MCF 10A (cell line): ENCODE measurements at regions not wholly inside any gene's neighbourhood (a gene's known extent, or its start where the extent isn't known, plus 50 kb on each side); places are given as distances from the start of the nearest gene placed in this dataset.
A peak's percentile ranks its signal among the peaks of the same experiment; 100 is the strongest.

Experiments used
- BruUV-seq: library from RNA; stranded (reverse); fragments of 400-500 nt; replicated peaks from 2 replicates; lab custom pipeline; 2021; lab: Mats Ljungman, UMichigan
- CTCF ChIA-PET: fragments of 300-600 bp; sonication (Branson Sonifier 250); formaldehyde crosslinking; extraction: SDS; loops from one replicate; lab custom pipeline; 2021; ENCODE audit warnings: antibody characterized with exemption, inconsistent platforms; lab: Yijun Ruan, JAX
- POLR2A ChIA-PET: fragments of 300-600, 350-650 bp; sonication (Branson Sonifier 250); formaldehyde crosslinking; extraction: SDS; loops from one replicate; lab custom pipeline; 2020; ENCODE audit warnings: antibody characterized with exemption, inconsistent platforms; lab: Yijun Ruan, JAX
- DNase-seq: peaks from one replicate; pipeline ENCODE4 v3.0.0-alpha.2; 2018; ENCODE audit not compliant: unreplicated experiment
- H3K27ac Mint-ChIP-seq: one replicate; pipeline ENCODE4 v1.8.0; 2022; ENCODE audit warnings: mild to moderate bottlenecking, low read depth, mixed read lengths; ENCODE audit not compliant: unreplicated experiment
- H3K27me3 Mint-ChIP-seq: one replicate; pipeline ENCODE4 v1.8.0; 2022; ENCODE audit warnings: mixed read lengths; ENCODE audit not compliant: insufficient read depth, unreplicated experiment
- H3K36me3 Mint-ChIP-seq: one replicate; pipeline ENCODE4 v1.8.0; 2022; ENCODE audit warnings: mild to moderate bottlenecking, moderate library complexity, mixed read lengths; ENCODE audit not compliant: insufficient read depth, unreplicated experiment
- H3K4me1 Mint-ChIP-seq: one replicate; pipeline ENCODE4 v1.8.0; 2022; ENCODE audit warnings: mixed read lengths; ENCODE audit not compliant: insufficient read depth, unreplicated experiment
- H3K4me3 Mint-ChIP-seq: one replicate; pipeline ENCODE4 v1.8.0; 2022; ENCODE audit warnings: mild to moderate bottlenecking, moderate library complexity, mixed read lengths; ENCODE audit not compliant: unreplicated experiment
- H3K9me3 Mint-ChIP-seq: one replicate; pipeline ENCODE4 v1.8.0; 2022; ENCODE audit warnings: mixed read lengths; ENCODE audit not compliant: unreplicated experiment
- CTCF ChIP-seq: fragments of 200-600 bp; IDR thresholded peaks from one replicate; pipeline ENCODE4 v1.8.0; 2022; ENCODE audit warnings: antibody characterized with exemption, mild to moderate bottlenecking; ENCODE audit not compliant: unreplicated experiment
- intact Hi-C: fragments of 100-400 bp; cut with micrococcal nuclease; formaldehyde crosslinking; loops from 2 replicates; pipeline ENCODE4 v1.14.1; 2022

GRCh38 chr12:123063535-123063934, 83.1 kb downstream of the ARL6IP4 start:
- no peak overlapping the region for H3K27ac Mint-ChIP-seq
- peak; percentile 21 for DNase-seq
- intact Hi-C loops: no loop called here
- peak; percentile 11 for TF ChIP-seq CTCF
- no peaks in the 10 kb centered on the region for H3K36me3 Mint-ChIP-seq
- ChIA-PET POLR2A (interaction anchor here (0.6 to 1.2 kb wide), 3 partner anchors 24 to 169 kb away, joined by 3 to 4 read pairs (median 4); partner anchors contain the start of genes MPHOSPH9 and MTRFR), CTCF (interaction anchor here (1.6 kb wide), 1 partner anchor 21 kb away, joined by 9 read pairs; no protein-coding TSS in a partner anchor)
- H3K9me3 Mint-ChIP-seq: no peaks in the 10 kb centered on the region
- H3K4me3 Mint-ChIP-seq: no peak overlapping the region
- H3K27me3 Mint-ChIP-seq: no peaks in the 10 kb centered on the region
- peaks cover 8% of the 10 kb centered on the region for H3K4me1 Mint-ChIP-seq
- no TSS peak for BruUV-seq

DNA sequence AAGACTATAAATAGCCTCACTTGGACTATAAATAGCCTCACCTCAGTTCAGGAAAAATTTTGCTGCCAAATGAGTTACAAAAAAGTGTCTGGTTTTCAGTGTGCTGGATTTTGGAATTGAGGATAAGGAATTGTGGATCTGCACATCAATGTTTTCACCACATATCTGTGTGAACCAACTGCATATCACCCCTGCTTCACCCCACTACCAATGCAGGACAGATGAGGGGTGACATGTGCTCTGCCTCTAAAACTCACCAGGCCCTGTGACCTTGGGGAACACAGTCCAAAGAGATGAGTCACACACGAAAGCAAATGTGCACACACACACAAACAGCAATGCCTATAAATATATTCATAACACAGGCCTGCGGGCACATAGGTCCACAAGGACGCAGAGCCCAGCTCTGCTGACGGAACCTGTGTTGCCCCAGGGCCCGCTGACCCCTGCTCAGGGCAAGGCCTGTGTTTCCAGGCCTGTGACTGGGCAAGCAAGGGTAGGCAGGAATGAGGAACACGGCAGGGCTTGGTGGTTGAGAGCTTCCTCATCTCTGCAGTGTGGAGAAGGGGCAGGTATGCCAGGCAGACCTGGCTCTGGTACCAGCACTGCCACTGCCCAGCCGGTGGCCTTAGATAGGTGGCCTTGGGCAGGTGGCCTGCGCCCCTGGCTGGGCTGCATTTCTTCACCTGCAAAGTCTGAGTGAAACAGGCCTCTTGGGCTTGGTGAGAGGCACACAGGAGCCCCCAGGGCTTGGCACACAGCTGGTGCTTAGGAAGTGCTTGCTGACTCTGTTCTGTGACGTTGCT, 82.4 kb downstream of the ARL6IP4 start:
- ChIA-PET CTCF (interaction anchor here (0.6 to 1.6 kb wide), 2 partner anchors 20 to 130 kb away, joined by 3 to 9 read pairs; no protein-coding TSS in a partner anchor), POLR2A (interaction anchor here (0.5 to 1.2 kb wide), 4 partner anchors 23 to 170 kb away, joined by 3 to 4 read pairs (median 4); partner anchors contain the start of genes MPHOSPH9 and MTRFR)
- H3K9me3 Mint-ChIP-seq: no peaks in the 10 kb centered on the region
- BruUV-seq: no TSS peak
- H3K4me3 Mint-ChIP-seq: no peak overlapping the region
- TF ChIP-seq CTCF: no peak
- H3K27ac Mint-ChIP-seq: peak overlapping the region; percentile 12
- intact Hi-C loops: no loop called here
- no peaks in the 10 kb centered on the region for H3K36me3 Mint-ChIP-seq
- DNase-seq: peak; percentile 73
- H3K4me1 Mint-ChIP-seq: peaks cover 8% of the 10 kb centered on the region
- H3K27me3 Mint-ChIP-seq: no peaks in the 10 kb centered on the region

GRCh38 chr12:123061441-123062205, 81.1 kb downstream of the ARL6IP4 start:
- no peaks in the 10 kb centered on the region for H3K27me3 Mint-ChIP-seq
- no peaks in the 10 kb centered on the region for H3K36me3 Mint-ChIP-seq
- intact Hi-C loops: no loop called here
- ChIA-PET CTCF (interaction anchor here (0.5 kb wide), 1 partner anchor 31 kb away, joined by 3 read pairs; no protein-coding TSS in a partner anchor), POLR2A (interaction anchor here (0.6 kb wide), 1 partner anchor 33 kb away, joined by 3 read pairs; no protein-coding TSS in a partner anchor)
- no peak for TF ChIP-seq CTCF
- H3K9me3 Mint-ChIP-seq: no peaks in the 10 kb centered on the region
- H3K4me1 Mint-ChIP-seq: peaks cover 8% of the 10 kb centered on the region
- no TSS peak for BruUV-seq
- no peak overlapping the region for H3K4me3 Mint-ChIP-seq
- DNase-seq: no peak
- peak overlapping the region; percentile 12 for H3K27ac Mint-ChIP-seq

GRCh38 chr12:123059500-123059899, 79.0 kb downstream of the ARL6IP4 start:
- intact Hi-C loops: no loop called here
- ChIA-PET CTCF (interaction anchor here (0.7 to 2.1 kb wide), 3 partner anchors 16 to 179 kb away, joined by 3 to 10 read pairs (median 3); no protein-coding TSS in a partner anchor), POLR2A (interaction anchor here (1.4 kb wide), 1 partner anchor 10 kb away, joined by 3 read pairs; no protein-coding TSS in a partner anchor)
- no peak for DNase-seq
- Mint-ChIP-seq H3K36me3 (no peaks in the 10 kb centered on the region), H3K4me1 (peaks cover 12% of the 10 kb centered on the region), H3K27ac (no peak overlapping the region), H3K9me3 (no peaks in the 10 kb centered on the region), H3K27me3 (no peaks in the 10 kb centered on the region), H3K4me3 (no peak overlapping the region)
- no TSS peak for BruUV-seq
- no peak for TF ChIP-seq CTCF
